ENCODE measurements at regions not wholly inside any gene's neighbourhood (a gene's known extent, or its start where the extent isn't known, plus 50 kb on each side); places are given as distances from the start of the nearest gene placed in this dataset.

- TF ChIP-seq CTCF (conservative IDR thresholded peaks at IDR 0.05) = no peak
- TF ChIP-seq EZH2 (IDR thresholded peaks at IDR 0.05; ENCODE audit: low read depth) = no peak
- ChIA-PET CTCF (no interaction called here), POLR2A (ENCODE audit: unreplicated experiment) (no interaction called here)
- Histone ChIP-seq H3K9me2 (ENCODE audit: insufficient read depth) (no peaks in the 10 kb centered on the region), H3K4me1 (replicated peaks; ENCODE audit: insufficient read depth) (no peaks in the 10 kb centered on the region), H3F3A (ENCODE audit: insufficient read depth, low read depth) (no peaks in the 10 kb centered on the region), H3K4me2 (no peak overlapping the region), H3K4me3 (no peak overlapping the region), H3K9me3 (ENCODE audit: insufficient read depth, low read depth) (no peaks in the 10 kb centered on the region), H2AFZ (no peak overlapping the region), H3K36me3 (ENCODE audit: low read depth) (no peaks in the 10 kb centered on the region), H3K27me3 (ENCODE audit: insufficient read depth, low read depth) (peaks cover 13% of the 10 kb centered on the region; the same call in 1 of the 2 replicates), H4K20me1 (ENCODE audit: insufficient read depth) (no peaks in the 10 kb centered on the region), H3K79me2 (ENCODE audit: low read depth) (no peaks in the 10 kb centered on the region), H3K27ac (no peak overlapping the region)
- DNase-seq = no peak
- BruUV-seq (replicated peaks) = no TSS peak
- intact Hi-C loops (cut with micrococcal nuclease; ENCODE audit: unreplicated experiment) = no loop called here
Observed at GRCh38 chr6:169098116-169098515, 155.5 kb downstream of the THBS2 start.

GRCh38 chr6:169097381-169097959 lies 156.2 kb downstream of the THBS2 start:
- Histone ChIP-seq H4K20me1 (ENCODE audit: insufficient read depth) (no peaks in the 10 kb centered on the region), H2AFZ (no peak overlapping the region), H3K9me2 (ENCODE audit: insufficient read depth) (no peaks in the 10 kb centered on the region), H3K27ac (no peak overlapping the region), H3K79me2 (ENCODE audit: low read depth) (no peaks in the 10 kb centered on the region), H3K4me1 (replicated peaks; ENCODE audit: insufficient read depth) (no peaks in the 10 kb centered on the region), H3K36me3 (ENCODE audit: low read depth) (no peaks in the 10 kb centered on the region), H3K27me3 (ENCODE audit: insufficient read depth, low read depth) (peaks cover 14% of the 10 kb centered on the region; the same call in 1 of the 2 replicates), H3K9me3 (ENCODE audit: insufficient read depth, low read depth) (no peaks in the 10 kb centered on the region), H3F3A (ENCODE audit: insufficient read depth, low read depth) (no peaks in the 10 kb centered on the region), H3K4me2 (no peak overlapping the region), H3K4me3 (no peak overlapping the region)
- ChIA-PET CTCF (no interaction called here), POLR2A (ENCODE audit: unreplicated experiment) (no interaction called here)
- no peak for DNase-seq
- intact Hi-C loops (cut with micrococcal nuclease; ENCODE audit: unreplicated experiment) = no loop called here
- TF ChIP-seq CTCF (conservative IDR thresholded peaks at IDR 0.05) (no peak), EZH2 (IDR thresholded peaks at IDR 0.05; ENCODE audit: low read depth) (no peak)
- BruUV-seq (replicated peaks) = no TSS peak

- H3K4me1 ChIP-seq (replicated peaks; ENCODE audit: insufficient read depth) = no peaks in the 10 kb centered on the region
- no peaks in the 10 kb centered on the region for H3F3A ChIP-seq (ENCODE audit: insufficient read depth, low read depth)
- POLR2A ChIA-PET (ENCODE audit: unreplicated experiment) = no interaction called here
- no TSS peak for BruUV-seq (replicated peaks)
- no peak overlapping the region for H3K4me3 ChIP-seq
- H3K27me3 ChIP-seq (ENCODE audit: insufficient read depth, low read depth) = peaks cover 14% of the 10 kb centered on the region; the same call in 1 of the 2 replicates
- TF ChIP-seq EZH2 (IDR thresholded peaks at IDR 0.05; ENCODE audit: low read depth) = no peak
- TF ChIP-seq CTCF (conservative IDR thresholded peaks at IDR 0.05) = no peak
- H3K79me2 ChIP-seq (ENCODE audit: low read depth) = no peaks in the 10 kb centered on the region
- no peak for DNase-seq
- H3K36me3 ChIP-seq (ENCODE audit: low read depth) = no peaks in the 10 kb centered on the region
- intact Hi-C loops (cut with micrococcal nuclease; ENCODE audit: unreplicated experiment) = no loop called here
- no peaks in the 10 kb centered on the region for H3K9me3 ChIP-seq (ENCODE audit: insufficient read depth, low read depth)
- no peak overlapping the region for H3K27ac ChIP-seq
- no peaks in the 10 kb centered on the region for H3K9me2 ChIP-seq (ENCODE audit: insufficient read depth)
- H3K4me2 ChIP-seq = no peak overlapping the region
- H2AFZ ChIP-seq = no peak overlapping the region
- CTCF ChIA-PET = no interaction called here
- H4K20me1 ChIP-seq (ENCODE audit: insufficient read depth) = no peaks in the 10 kb centered on the region
Observed at GRCh38 chr6:169096388-169096787, 157.3 kb downstream of the THBS2 start.
